ENCODE measurements at regions not wholly inside any gene's neighbourhood (a gene's known extent, or its start where the extent isn't known, plus 50 kb on each side); places are given as distances from the start of the nearest gene placed in this dataset.

DNA sequence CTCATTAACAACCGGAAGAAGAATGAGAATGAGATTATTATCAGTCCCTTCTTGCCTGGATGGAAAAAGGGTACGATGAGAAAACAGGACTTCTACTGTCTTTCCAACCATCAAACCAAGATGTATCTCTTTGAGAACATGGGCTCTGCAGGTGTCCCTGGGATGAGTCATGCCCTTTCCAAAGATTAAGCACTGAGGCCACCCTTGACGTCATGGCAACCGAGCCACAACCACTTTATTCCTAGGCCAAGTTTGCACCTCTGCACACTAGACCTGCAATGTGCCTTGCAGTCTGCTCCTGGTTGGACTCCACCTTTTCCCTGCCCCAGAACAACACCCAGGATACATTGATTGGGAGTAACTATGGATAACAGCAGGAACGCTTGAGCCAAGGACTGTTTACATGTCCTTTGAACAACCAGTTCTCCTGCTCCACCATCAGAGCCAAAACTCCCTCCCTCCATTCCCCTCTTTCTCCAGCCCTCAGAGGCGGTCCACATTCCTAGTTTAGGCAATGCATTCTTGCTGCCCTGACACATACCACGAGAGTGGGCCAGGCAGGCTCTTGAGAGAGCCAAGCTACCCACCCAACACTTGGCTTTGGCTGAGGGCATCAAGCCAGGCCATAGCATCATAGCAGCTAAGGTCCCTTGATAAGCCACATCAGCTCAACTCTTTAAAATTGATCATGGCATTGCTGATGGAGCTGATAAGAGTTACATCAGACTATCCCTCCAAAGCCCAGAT is 310.7 kb downstream of the TNS1 start:
- ChIA-PET POLR2A (no interaction called here), CTCF (interaction anchor here (0.5 to 1.6 kb wide), 4 partner anchors 11 to 462 kb away, joined by 3 read pairs; no protein-coding TSS in a partner anchor)
- DNase-seq (ENCODE audit: extremely low spot score): no peak
- TF ChIP-seq, protein P1, sequence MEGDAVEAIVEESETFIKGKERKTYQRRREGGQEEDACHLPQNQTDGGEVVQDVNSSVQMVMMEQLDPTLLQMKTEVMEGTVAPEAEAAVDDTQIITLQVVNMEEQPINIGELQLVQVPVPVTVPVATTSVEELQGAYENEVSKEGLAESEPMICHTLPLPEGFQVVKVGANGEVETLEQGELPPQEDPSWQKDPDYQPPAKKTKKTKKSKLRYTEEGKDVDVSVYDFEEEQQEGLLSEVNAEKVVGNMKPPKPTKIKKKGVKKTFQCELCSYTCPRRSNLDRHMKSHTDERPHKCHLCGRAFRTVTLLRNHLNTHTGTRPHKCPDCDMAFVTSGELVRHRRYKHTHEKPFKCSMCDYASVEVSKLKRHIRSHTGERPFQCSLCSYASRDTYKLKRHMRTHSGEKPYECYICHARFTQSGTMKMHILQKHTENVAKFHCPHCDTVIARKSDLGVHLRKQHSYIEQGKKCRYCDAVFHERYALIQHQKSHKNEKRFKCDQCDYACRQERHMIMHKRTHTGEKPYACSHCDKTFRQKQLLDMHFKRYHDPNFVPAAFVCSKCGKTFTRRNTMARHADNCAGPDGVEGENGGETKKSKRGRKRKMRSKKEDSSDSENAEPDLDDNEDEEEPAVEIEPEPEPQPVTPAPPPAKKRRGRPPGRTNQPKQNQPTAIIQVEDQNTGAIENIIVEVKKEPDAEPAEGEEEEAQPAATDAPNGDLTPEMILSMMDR (IDR thresholded peaks at IDR 0.05; ENCODE audit: control extremely low read depth, extremely low read depth, low read depth, missing control alignments): no peak

DNA sequence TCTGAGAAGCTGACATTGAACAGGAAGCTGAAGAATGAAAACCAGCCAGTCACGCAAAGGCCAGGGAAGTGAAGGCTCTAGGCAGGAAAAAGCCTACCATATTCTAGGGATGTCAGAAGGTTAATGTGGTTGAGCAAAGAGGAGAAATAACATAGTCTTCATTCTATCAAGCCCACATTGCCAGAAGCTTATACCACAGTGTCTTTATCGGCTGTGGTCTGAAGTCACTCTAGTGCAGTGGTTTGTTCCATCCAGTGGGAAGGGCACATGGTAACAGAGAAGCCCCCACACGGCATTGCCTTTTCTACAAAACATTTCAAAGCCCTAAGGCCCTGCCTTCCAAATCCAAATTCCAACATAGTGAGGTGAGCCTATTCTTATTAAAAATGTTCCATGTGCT is 311.3 kb downstream of the TNS1 start:
- POLR2A ChIA-PET: no interaction called here
- TF ChIP-seq, protein P1 (IDR thresholded peaks at IDR 0.05; ENCODE audit: control extremely low read depth, extremely low read depth, low read depth, missing control alignments): no peak
- DNase-seq (ENCODE audit: extremely low spot score): no peak
- CTCF ChIA-PET: interaction anchor here (0.5 to 1.6 kb wide), 3 partner anchors 11 to 463 kb away, joined by 3 read pairs; no protein-coding TSS in a partner anchor

DNA sequence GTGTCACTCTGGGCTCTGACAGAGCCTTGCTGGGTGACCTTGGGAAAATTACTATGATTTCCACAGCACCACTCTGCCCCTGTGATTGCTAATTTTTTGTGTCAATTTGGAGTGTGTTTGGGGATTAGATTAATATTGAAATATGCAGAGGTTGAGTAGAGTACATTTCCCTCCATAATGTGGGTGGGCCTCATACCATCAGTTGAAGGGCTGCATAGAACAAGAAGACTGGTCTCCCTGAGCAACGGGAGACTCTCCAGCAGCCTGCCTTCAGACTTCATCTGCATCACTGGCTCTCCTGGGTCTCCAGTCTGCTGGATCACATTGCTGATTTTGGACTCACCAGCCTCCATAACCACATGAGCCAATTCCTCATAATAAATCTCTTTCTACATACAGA is 313.7 kb downstream of the TNS1 start:
- TF ChIP-seq, protein P1 (IDR thresholded peaks at IDR 0.05; ENCODE audit: control extremely low read depth, extremely low read depth, low read depth, missing control alignments): no peak
- no peak for DNase-seq (ENCODE audit: extremely low spot score)
- ChIA-PET CTCF (no interaction called here), POLR2A (no interaction called here)

DNA sequence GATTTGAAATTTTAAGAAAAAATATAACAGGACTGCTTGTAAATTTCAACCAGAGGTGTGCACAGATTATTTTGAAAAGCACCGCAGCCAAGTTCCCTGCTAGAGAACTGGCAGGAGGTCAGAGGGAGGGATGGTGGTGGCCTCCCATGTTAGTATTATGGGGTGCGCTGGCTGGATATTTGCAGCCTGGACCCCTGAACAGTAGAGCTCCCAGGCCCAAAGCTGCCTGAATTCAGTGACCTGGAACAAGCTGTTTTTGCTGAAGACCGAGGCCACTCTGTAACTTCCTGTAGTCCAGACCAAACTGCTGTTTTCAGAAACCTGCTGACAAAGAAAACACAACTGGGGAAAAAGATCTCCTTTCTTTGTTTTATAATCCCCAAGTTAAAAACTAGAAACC is 314.3 kb downstream of the TNS1 start:
- POLR2A ChIA-PET: no interaction called here
- CTCF ChIA-PET: interaction anchor here (1.6 kb wide), 1 partner anchor 25 kb away, joined by 5 read pairs; no protein-coding TSS in a partner anchor
- TF ChIP-seq, protein P1 (IDR thresholded peaks at IDR 0.05; ENCODE audit: control extremely low read depth, extremely low read depth, low read depth, missing control alignments): no peak
- no peak for DNase-seq (ENCODE audit: extremely low spot score)

DNA sequence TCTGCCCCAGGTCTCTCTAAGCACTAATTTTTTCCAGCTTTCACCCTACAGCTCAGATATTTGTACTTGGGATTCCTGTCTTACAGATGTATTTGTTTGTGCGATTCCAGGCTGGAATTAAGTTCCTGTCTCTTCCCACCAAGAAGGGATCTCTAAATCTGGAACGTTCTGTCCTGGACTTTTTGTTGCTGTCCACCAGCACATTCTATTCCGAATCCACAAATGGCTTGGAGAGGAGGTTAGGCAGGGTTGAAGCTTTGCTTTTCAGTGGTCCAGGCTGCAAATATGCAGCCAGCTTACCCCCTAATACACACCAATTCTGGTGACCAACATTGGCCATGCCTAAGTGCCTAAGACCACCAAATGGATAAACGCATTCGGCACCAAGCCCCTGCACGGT is 315.0 kb downstream of the TNS1 start:
- ChIA-PET POLR2A (no interaction called here), CTCF (interaction anchor here (1.0 to 1.6 kb wide), 3 partner anchors 25 to 1006 kb away, joined by 3 to 5 read pairs (median 3); no protein-coding TSS in a partner anchor)
- TF ChIP-seq, protein P1 (IDR thresholded peaks at IDR 0.05; ENCODE audit: control extremely low read depth, extremely low read depth, low read depth, missing control alignments): no peak
- no peak for DNase-seq (ENCODE audit: extremely low spot score)

DNA sequence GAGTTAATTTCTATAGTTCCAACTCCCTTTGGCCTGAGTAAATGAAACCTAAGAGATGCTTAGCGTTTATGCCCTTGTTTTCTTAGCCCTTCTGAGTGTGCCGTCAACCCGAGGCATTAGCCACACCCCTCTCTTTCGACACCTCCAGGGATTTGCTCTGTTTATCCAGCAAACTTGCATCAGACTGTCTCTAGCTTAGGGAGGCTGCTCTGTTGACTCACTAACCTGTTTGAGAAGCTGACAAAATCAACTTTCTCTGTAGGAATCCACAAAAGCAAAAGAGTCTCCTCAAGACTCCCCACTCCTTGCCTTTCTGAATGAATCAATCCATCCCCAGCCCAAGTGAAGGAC is 317.6 kb downstream of the TNS1 start:
- ChIA-PET CTCF (interaction anchor here (1.3 to 1.6 kb wide), 3 partner anchors 11 to 898 kb away, joined by 3 to 4 read pairs (median 3); no protein-coding TSS in a partner anchor), POLR2A (no interaction called here)
- DNase-seq (ENCODE audit: extremely low spot score): no peak
- TF ChIP-seq, protein P1 (IDR thresholded peaks at IDR 0.05; ENCODE audit: control extremely low read depth, extremely low read depth, low read depth, missing control alignments): no peak

All from GM10248 (cell line).